Astrocyte of the cerebellum (primary cell): ENCODE measurements at regions not wholly inside any gene's neighbourhood (a gene's known extent, or its start where the extent isn't known, plus 50 kb on each side); places are given as distances from the start of the nearest gene placed in this dataset.
A peak's percentile ranks its signal among the peaks of the same experiment; 100 is the strongest.
"Not testable (repeated sequence)": the region's sequence is repeated elsewhere in the genome, so short reads cannot be mapped to it uniquely, and the experiment has no call there.

Experiments used
- DNase-seq: peaks from one replicate; pipeline ENCODE4 v3.0.0-alpha.2; 2011; ENCODE audit warnings: low read depth
- H3K4me3 ChIP-seq: 2 replicates; pipeline ENCODE4 v1.5.1; 2011; ENCODE audit warnings: mild to moderate bottlenecking, low read depth, low read length, moderate library complexity
- CTCF ChIP-seq: IDR thresholded peaks from 2 replicates; pipeline ENCODE4 v1.5.1; 2012; ENCODE audit warnings: low read length, low read depth, moderate library complexity, mild to moderate bottlenecking; ENCODE audit errors: missing control alignments
- in situ Hi-C: cut with HindIII; loops from 2 replicates; pipeline ENCODE4 v1.10.0; 2017; ENCODE audit warnings: low sequenced_read_pairs

DNA sequence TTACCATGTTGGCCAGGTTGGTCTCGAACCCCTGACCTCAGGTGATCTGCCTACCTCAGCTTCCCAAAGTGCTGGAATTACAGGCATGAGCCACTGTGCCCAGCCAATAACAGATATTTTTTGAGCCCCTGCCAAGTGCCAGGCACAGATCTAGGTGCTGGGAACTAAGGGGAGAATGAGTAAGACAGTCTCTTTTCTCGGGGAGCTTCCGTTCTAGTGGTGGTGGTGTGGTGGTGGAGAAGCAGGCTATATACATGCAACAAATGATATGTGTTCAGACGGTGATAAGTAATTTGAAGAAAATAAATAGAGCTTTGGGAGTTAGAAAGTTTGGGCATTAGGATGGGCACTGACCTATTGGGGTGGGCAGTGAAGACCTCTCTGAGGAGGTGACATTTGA is 76.7 kb upstream of the VKORC1L1 start:
- DNase-seq: no peak
- TF ChIP-seq CTCF: no peak
- in situ Hi-C loops: no loop called here
- no peak overlapping the region for H3K4me3 ChIP-seq

- H3K4me3 ChIP-seq, DNase-seq, in situ Hi-C loops: not testable (repeated sequence)
Observed at GRCh38 chr7:65797086-65797485, 75.8 kb upstream of the VKORC1L1 start.

DNA sequence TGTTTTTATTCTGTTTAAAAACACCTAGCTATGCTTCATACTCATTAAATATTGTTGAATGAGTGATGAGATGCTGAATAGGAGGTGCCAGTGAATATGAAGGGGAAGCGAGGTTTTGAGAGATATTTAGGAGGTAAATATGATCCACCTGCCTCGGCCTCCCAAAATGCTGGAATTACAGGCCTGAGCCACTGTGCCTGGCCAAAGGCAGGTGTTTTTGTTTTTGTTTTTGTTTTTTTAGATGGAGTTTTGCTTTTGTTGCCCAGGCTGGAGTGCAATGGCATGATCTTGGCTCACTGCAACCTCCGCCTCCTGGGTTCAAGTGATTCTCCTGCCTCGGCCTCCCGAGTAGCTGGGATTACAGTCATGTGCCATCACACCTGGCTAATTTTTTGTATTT is 75.3 kb upstream of the VKORC1L1 start:
- H3K4me3 ChIP-seq, DNase-seq, in situ Hi-C loops: not testable (repeated sequence)

DNA sequence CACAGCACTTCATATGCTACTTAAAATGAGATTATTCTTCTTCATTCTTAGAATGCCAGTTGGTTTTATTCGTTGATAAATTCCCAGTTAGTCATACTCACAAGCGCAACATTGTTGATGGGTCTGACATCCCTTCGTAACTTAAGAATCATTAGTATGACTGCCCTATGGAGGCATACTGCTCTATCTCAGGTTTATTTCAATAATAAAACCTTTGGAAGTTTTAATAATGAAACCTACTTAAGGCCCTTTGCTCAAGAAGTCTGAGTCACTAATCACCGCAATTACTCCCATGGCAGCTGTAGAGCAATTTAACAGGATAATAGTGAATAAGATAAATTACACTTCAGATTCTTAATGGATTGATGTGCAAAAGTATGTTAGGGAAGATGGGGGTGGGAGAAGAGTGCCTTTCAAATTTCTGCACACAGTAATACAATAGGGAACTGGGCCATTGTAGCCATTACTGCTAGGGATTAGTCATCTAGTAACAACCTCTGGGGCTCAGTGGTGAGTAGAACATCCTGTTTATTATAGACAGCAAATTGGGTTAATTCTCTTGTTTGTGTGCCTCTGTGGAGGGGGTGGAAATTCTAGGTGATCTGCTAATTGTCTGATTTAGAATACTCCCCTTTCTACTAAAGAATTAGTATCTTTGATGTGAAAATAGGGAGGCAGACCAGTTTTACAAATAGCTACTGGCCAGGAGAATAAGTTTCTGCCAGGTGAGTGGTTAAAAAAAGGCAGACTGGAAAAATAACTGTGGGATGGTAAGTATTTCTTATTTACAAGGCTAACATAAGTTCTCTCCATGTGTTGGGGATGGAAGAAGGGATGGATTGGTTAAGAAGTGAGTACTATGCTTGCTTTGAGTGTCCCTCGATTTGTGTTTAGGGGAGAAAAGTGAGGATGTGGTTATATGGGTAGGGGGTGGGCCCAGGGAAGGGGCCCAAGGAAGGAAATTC is 74.5 kb upstream of the VKORC1L1 start:
- H3K4me3 ChIP-seq: no peak overlapping the region
- peak; percentile 18 for DNase-seq
- TF ChIP-seq CTCF: no peak
- in situ Hi-C loops: no loop called here

DNA sequence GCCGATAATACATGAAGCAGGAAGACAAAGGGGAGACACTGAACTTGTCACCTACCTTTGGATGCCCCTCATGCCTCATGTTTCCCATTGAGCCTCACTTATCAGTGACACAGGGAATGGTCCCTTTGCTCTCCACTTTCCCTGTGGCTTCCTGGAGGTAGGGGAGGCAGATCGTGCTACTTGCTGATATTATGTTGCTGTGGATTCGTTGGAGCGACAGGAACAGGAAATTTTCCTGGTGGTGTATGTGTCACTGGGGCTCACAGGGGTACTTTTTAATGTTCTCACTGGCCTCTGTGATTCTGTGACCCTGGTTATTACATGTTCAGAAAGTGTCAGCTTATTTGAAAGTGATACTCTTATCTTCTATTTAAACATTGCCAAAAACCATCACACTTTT is 72.7 kb upstream of the VKORC1L1 start:
- H3K4me3 ChIP-seq, in situ Hi-C loops, DNase-seq: not testable (repeated sequence)

DNA sequence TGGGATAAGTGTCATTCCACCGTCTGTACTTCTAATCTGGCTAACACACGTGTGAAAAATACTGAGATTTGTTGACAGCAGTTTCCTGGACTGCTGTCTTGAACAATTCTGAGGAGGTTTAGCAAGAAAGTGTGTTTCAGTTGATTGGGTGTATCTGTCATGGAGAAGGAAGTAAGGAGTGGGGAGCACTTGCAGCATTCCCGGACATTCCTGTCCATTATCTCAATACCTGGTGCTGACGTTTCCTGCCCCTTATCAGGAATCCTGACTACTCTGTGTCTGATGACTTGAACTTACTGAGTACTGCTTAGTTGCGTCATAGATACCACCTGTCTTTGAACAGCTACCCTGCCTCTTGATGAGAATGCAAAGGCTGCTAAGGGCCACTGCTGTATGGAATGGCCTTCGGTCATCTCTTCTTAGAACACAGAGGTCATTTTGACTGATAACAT is 72.0 kb upstream of the VKORC1L1 start:
- TF ChIP-seq CTCF: no peak
- no peak for DNase-seq
- no peak overlapping the region for H3K4me3 ChIP-seq
- in situ Hi-C loops: no loop called here

GRCh38 chr7:65804887-65805286 is 68.0 kb upstream of the VKORC1L1 start:
- DNase-seq: no peak
- in situ Hi-C loops: no loop called here
- TF ChIP-seq CTCF: no peak
- H3K4me3 ChIP-seq: no peak overlapping the region

- DNase-seq, H3K4me3 ChIP-seq, in situ Hi-C loops: not testable (repeated sequence)
Observed at GRCh38 chr7:65807067-65807466, 65.8 kb upstream of the VKORC1L1 start.
